GM12878 (cell line): ENCODE measurements at regions not wholly inside any gene's neighbourhood (a gene's known extent, or its start where the extent isn't known, plus 50 kb on each side); places are given as distances from the start of the nearest gene placed in this dataset.

ENCODE experiments used
- ATAC-seq: fragments of 200-7000 bp; cut with Tn5 transposase; 3 replicates; pipeline ENCODE4 v1.9.1; 2020; ENCODE audit warnings: mild to moderate bottlenecking, moderate library complexity
- BruUV-seq: library from RNA; stranded (reverse); fragments of 400-500 nt; replicated peaks from 2 replicates; lab custom pipeline; 2021; lab: Mats Ljungman, UMichigan
- CTCF ChIA-PET: fragments of 300-600 bp; sonication (Branson Sonifier 250); formaldehyde crosslinking; extraction: SDS; loops from one replicate; lab custom pipeline; 2021; ENCODE audit warnings: inconsistent platforms; lab: Yijun Ruan, JAX
- POLR2A ChIA-PET: fragments of 350-600 bp; formaldehyde crosslinking; extraction: SDS; loops from one replicate; lab custom pipeline; 2021; ENCODE audit warnings: inconsistent platforms; lab: Charles Lee
- RAD21 ChIA-PET: fragments of 300-600 bp; sonication (Branson Sonifier 250); formaldehyde crosslinking; loops from one replicate; lab custom pipeline; 2023; ENCODE audit warnings: antibody characterized with exemption; ENCODE audit not compliant: unreplicated experiment; lab: Charles Lee
- SMC1A ChIA-PET: fragments of 300-600 bp; sonication (Branson Sonifier 250); formaldehyde crosslinking; loops from one replicate; lab custom pipeline; 2023; ENCODE audit not compliant: unreplicated experiment, uncharacterized antibody; lab: Charles Lee
- DNase-seq: peaks from one replicate; pipeline ENCODE4 v3.0.0-alpha.2; 2011; ENCODE audit warnings: low read depth, low spot score
- FAIRE-seq: peaks from 3 replicates; lab custom pipeline; 2011; peaks lifted over from hg19 to GRCh38; lab: Jason Lieb, UNC
- H2AFZ ChIP-seq: 2 replicates; pipeline ENCODE4 v1.6.0; 2011; ENCODE audit warnings: low read depth, low read length, control low read depth; ENCODE audit not compliant: control insufficient read depth
- H3K27ac ChIP-seq: 2 replicates; pipeline ENCODE4 v1.5.1; 2011; ENCODE audit warnings: control low read depth; ENCODE audit not compliant: control insufficient read depth, insufficient read depth
- H3K27me3 ChIP-seq, 2 experiments: replicated peaks in 1 of 2; 2 replicates each; pipeline versions ENCODE4 v1.6.0 to v1.6.1; 2011; ENCODE audit warnings: low read length in 1 of 2; ENCODE audit not compliant: control insufficient read depth in 2 of 2, insufficient read depth in 2 of 2
- H3K36me3 ChIP-seq, 2 experiments: 2 replicates each; pipeline ENCODE4 v1.5.1; 2011; ENCODE audit warnings: low read length in 1 of 2; ENCODE audit not compliant: control insufficient read depth in 2 of 2, insufficient read depth in 2 of 2
- H3K4me1 ChIP-seq: 2 replicates; pipeline ENCODE4 v1.6.1; 2011; ENCODE audit warnings: mild to moderate bottlenecking, low read length, moderate library complexity, mixed read lengths; ENCODE audit not compliant: control insufficient read depth, insufficient read depth
- H3K4me2 ChIP-seq: 2 replicates; pipeline ENCODE4 v1.6.0; 2011; ENCODE audit warnings: control low read depth; ENCODE audit not compliant: control insufficient read depth, insufficient read depth
- H3K4me3 ChIP-seq: fragments of 200-600 bp; sonication (generic); 2 replicates; pipeline ENCODE4 v1.5.1; 2016
- H3K79me2 ChIP-seq: 2 replicates; pipeline ENCODE4 v1.6.0; 2011; ENCODE audit warnings: low read length; ENCODE audit not compliant: control insufficient read depth, insufficient read depth
- H3K9ac ChIP-seq: 2 replicates; pipeline ENCODE4 v1.8.0; 2011; ENCODE audit warnings: low read length, control low read depth, mixed read lengths; ENCODE audit not compliant: control insufficient read depth, insufficient read depth
- H3K9me3 ChIP-seq: replicated peaks from 3 replicates; pipeline ENCODE4 v1.5.1; 2011; ENCODE audit warnings: mild to moderate bottlenecking, low read length; ENCODE audit not compliant: control insufficient read depth, insufficient read depth
- H4K20me1 ChIP-seq: 2 replicates; pipeline ENCODE4 v1.6.0; 2011; ENCODE audit not compliant: control insufficient read depth, insufficient read depth
- BCL3 ChIP-seq: IDR thresholded peaks from 2 replicates; pipeline ENCODE4 v1.6.1; 2011; ENCODE audit warnings: borderline replicate concordance, low read depth, mild to moderate bottlenecking, moderate library complexity, low read length; ENCODE audit not compliant: insufficient read depth, poor library complexity, severe bottlenecking
- CREB1 ChIP-seq: IDR thresholded peaks from 2 replicates; pipeline ENCODE4 v1.6.1; 2012; ENCODE audit warnings: low read depth, mild to moderate bottlenecking, inconsistent platforms
- CUX1 ChIP-seq: IDR thresholded peaks from 2 replicates; pipeline ENCODE4 v1.6.1; 2012; ENCODE audit warnings: improper control_type of control experiment, low read depth, low read length; ENCODE audit not compliant: insufficient replicate concordance
- FOXK2 ChIP-seq: fragments of 450-650 bp; IDR thresholded peaks from 2 replicates; pipeline ENCODE4 v1.6.1; 2017; ENCODE audit warnings: mild to moderate bottlenecking, moderate library complexity
- GABPA ChIP-seq: IDR thresholded peaks from 2 replicates; pipeline ENCODE4 v1.6.1; 2014; ENCODE audit warnings: antibody characterized with exemption, low read depth, mild to moderate bottlenecking, inconsistent platforms
- KLF5 ChIP-seq: fragments of 450-650 bp; IDR thresholded peaks from 2 replicates; pipeline ENCODE4 v1.6.1; 2014; ENCODE audit warnings: mild to moderate bottlenecking; ENCODE audit not compliant: partially characterized antibody
- MTA2 ChIP-seq: fragments of 450-650 bp; IDR thresholded peaks from 2 replicates; pipeline ENCODE4 v1.6.1; 2016; ENCODE audit warnings: low read depth, mild to moderate bottlenecking, moderate library complexity
- NFIC ChIP-seq: IDR thresholded peaks from 2 replicates; pipeline ENCODE4 v1.6.1; 2012; ENCODE audit warnings: low read depth, mild to moderate bottlenecking, inconsistent platforms, low read length, moderate library complexity
- NR2F1 ChIP-seq: fragments of 450-650 bp; conservative IDR thresholded peaks from 2 replicates; pipeline ENCODE4 v1.6.1; 2017; ENCODE audit warnings: mild to moderate bottlenecking
- POLR2AphosphoS2 ChIP-seq: IDR thresholded peaks from 2 replicates; pipeline ENCODE4 v1.6.1; 2011; ENCODE audit warnings: low read depth, mild to moderate bottlenecking, low read length, improper control_type of control experiment, moderate library complexity
- SKIL ChIP-seq: fragments of 450-650 bp; IDR thresholded peaks from 2 replicates; pipeline ENCODE4 v1.6.1; 2017; ENCODE audit warnings: mild to moderate bottlenecking, low read depth, inconsistent platforms; ENCODE audit not compliant: poor library complexity, severe bottlenecking
- SMAD1 ChIP-seq: fragments of 450-650 bp; IDR thresholded peaks from 2 replicates; pipeline ENCODE4 v1.6.1; 2018; ENCODE audit warnings: mild to moderate bottlenecking, low read depth; ENCODE audit not compliant: partially characterized antibody
- SMARCA5 ChIP-seq: fragments of 450-650 bp; IDR thresholded peaks from 2 replicates; pipeline ENCODE4 v1.6.1; 2017; ENCODE audit warnings: mild to moderate bottlenecking
- TCF12 ChIP-seq: IDR thresholded peaks from 2 replicates; pipeline ENCODE4 v1.6.1; 2011; ENCODE audit warnings: low read depth, mild to moderate bottlenecking, low read length
- YBX1 ChIP-seq: fragments of 450-650 bp; IDR thresholded peaks from 2 replicates; pipeline ENCODE4 v1.6.1; 2016; ENCODE audit warnings: antibody characterized with exemption
- ZBTB33 ChIP-seq: fragments of 450-650 bp; IDR thresholded peaks from 2 replicates; pipeline ENCODE4 v1.6.1; 2017; ENCODE audit warnings: mild to moderate bottlenecking
- WGBS: methylation state at CpG from one replicate; pipeline ENCODE4 v1.1.6; 2016; ENCODE audit warnings: low lambda C conversion rate; ENCODE audit not compliant: insufficient replicate concordance, insufficient coverage; ENCODE audit errors: missing lambda C conversion rate; 5-methylcytosine and 5-hydroxymethylcytosine counted together
- in situ Hi-C: fragments of 300-500 bp; cut with MboI; formaldehyde crosslinking; loops from 9 replicates; pipeline ENCODE4 v1.14.3; 2018; ENCODE audit warnings: mixed read lengths
- intact Hi-C: fragments of 100-400 bp; cut with micrococcal nuclease; formaldehyde crosslinking; loops from one replicate; pipeline ENCODE4 v1.14.2; 2022; ENCODE audit not compliant: unreplicated experiment

- H3K4me2 ChIP-seq: no peak overlapping the region
- intact Hi-C loops (no loop called here), in situ Hi-C loops (no loop called here)
- H3K9ac ChIP-seq: no peak overlapping the region
- H3K27me3 ChIP-seq: no peaks in the 10 kb centered on the region
- CTCF ChIA-PET: no interaction called here
- H2AFZ ChIP-seq: no peak overlapping the region
- RAD21 ChIA-PET: no interaction called here
- no peak overlapping the region for H3K4me3 ChIP-seq
- no peaks in the 10 kb centered on the region for H3K36me3 ChIP-seq
- H4K20me1 ChIP-seq: no peaks in the 10 kb centered on the region
- H3K27ac ChIP-seq: no peak overlapping the region
- POLR2A ChIA-PET: no interaction called here
- WGBS: 17% methylated on average over 4 of the region's 4 CpGs
- ATAC-seq: no peak
- H3K9me3 ChIP-seq: no peaks in the 10 kb centered on the region
- no peak for DNase-seq
- no peaks in the 10 kb centered on the region for H3K79me2 ChIP-seq
- H3K4me1 ChIP-seq: no peaks in the 10 kb centered on the region
- BruUV-seq: no TSS peak
- SMC1A ChIA-PET: interaction anchor here (1.0 kb wide), 1 partner anchor 227 kb away, joined by 4 read pairs; no protein-coding TSS in a partner anchor
- no peak for FAIRE-seq
- TF ChIP-seq YBX1 (no peak), FOXK2 (no peak), POLR2AphosphoS2 (no peak), NR2F1 (no peak), BCL3 (no peak), SMAD1 (no peak), KLF5 (no peak), CUX1 (no peak), ZBTB33 (no peak), TCF12 (no peak), CREB1 (no peak), NFIC (no peak), SMARCA5 (no peak), GABPA (no peak), MTA2 (no peak), SKIL (no peak)
Observed at GRCh38 chr16:76942089-76942488, 248.9 kb upstream of the MON1B start.
